Suprapubic skin (tissue), 4 donors: ENCODE measurements at regions not wholly inside any gene's neighbourhood (a gene's known extent, or its start where the extent isn't known, plus 50 kb on each side); places are given as distances from the start of the nearest gene placed in this dataset.

Source experiments
- DNase-seq, 2 donors: peaks; one replicate each; pipeline ENCODE4 v3.0.0-alpha.2; 2019; ENCODE audit warnings: low spot score in 2 of 2
- H3K27ac ChIP-seq: fragments of 200-600 bp; sonication (generic); one replicate; pipeline ENCODE4 v1.5.1; 2019
- H3K27me3 ChIP-seq: fragments of 200-600 bp; sonication (generic); one replicate; pipeline ENCODE4 v1.5.1; 2019
- H3K36me3 ChIP-seq: fragments of 200-600 bp; sonication (generic); one replicate; pipeline ENCODE4 v1.5.1; 2019
- H3K4me1 ChIP-seq: fragments of 200-600 bp; sonication (generic); one replicate; pipeline ENCODE4 v1.5.1; 2019
- H3K4me3 ChIP-seq: fragments of 200-600 bp; sonication (generic); one replicate; pipeline ENCODE4 v1.5.1; 2019; ENCODE audit warnings: mild to moderate bottlenecking
- H3K9me3 ChIP-seq: fragments of 200-600 bp; sonication (generic); one replicate; pipeline ENCODE4 v1.5.1; 2019
- EP300 ChIP-seq: sonication (generic); formaldehyde crosslinking; IDR thresholded peaks from one replicate; pipeline ENCODE4 v1.6.1; 2017; ENCODE audit warnings: antibody characterized with exemption
- POLR2A ChIP-seq, 2 donors: fragments of 450-650 bp; IDR thresholded peaks; one replicate each; pipeline ENCODE4 v1.6.1; 2017; ENCODE audit warnings: antibody characterized with exemption in 2 of 2, mild to moderate bottlenecking in 2 of 2, moderate library complexity in 2 of 2
- POLR2AphosphoS5 ChIP-seq, 3 donors: sonication (generic); formaldehyde crosslinking; IDR thresholded peaks; one replicate each; pipeline ENCODE4 v1.6.1; 2017; ENCODE audit warnings: antibody characterized with exemption in 3 of 3
- WGBS: methylation state at CpG from one replicate; pipeline ENCODE4 v1.1.5; 2018; 5-methylcytosine and 5-hydroxymethylcytosine counted together
- TF ChIP-seq, protein P1 (sequence below), 2 donors: fragments of 200-600 bp in 1 of 2; fragments of 450-650 bp in 1 of 2; sonication (generic) in 1 of 2; IDR thresholded peaks; one replicate each; pipeline ENCODE4 v1.5.1; 2016 to 2019; ENCODE audit warnings: antibody characterized with exemption in 2 of 2, mild to moderate bottlenecking in 1 of 2, moderate library complexity in 1 of 2

DNA sequence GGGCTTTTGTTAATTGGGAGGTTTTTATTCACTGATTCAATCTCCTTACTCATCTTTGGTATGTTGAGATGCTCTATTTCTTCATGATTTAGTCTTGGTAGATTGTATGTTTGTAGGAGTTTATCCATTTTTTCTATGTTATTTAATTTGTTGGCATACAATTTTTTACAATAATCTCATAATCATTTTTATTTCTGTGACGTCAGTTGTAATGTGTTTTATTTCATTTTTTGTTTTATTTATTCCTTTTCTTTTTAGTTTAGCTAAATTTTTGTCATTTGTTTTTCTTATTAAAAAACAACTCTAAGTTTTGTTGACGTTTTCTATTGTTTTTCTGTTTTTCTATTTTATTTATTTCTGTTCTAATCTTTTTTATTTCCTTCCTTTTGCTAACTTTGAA, 389.8 kb downstream of the HS3ST3B1 start:
- no peaks in the 10 kb centered on the region for H3K36me3 ChIP-seq
- TF ChIP-seq EP300 (no peak), POLR2A (IDR thresholded peaks at IDR 0.05) (no peak), POLR2AphosphoS5 (IDR thresholded peaks at IDR 0.05) (no peak)
- TF ChIP-seq, protein P1, sequence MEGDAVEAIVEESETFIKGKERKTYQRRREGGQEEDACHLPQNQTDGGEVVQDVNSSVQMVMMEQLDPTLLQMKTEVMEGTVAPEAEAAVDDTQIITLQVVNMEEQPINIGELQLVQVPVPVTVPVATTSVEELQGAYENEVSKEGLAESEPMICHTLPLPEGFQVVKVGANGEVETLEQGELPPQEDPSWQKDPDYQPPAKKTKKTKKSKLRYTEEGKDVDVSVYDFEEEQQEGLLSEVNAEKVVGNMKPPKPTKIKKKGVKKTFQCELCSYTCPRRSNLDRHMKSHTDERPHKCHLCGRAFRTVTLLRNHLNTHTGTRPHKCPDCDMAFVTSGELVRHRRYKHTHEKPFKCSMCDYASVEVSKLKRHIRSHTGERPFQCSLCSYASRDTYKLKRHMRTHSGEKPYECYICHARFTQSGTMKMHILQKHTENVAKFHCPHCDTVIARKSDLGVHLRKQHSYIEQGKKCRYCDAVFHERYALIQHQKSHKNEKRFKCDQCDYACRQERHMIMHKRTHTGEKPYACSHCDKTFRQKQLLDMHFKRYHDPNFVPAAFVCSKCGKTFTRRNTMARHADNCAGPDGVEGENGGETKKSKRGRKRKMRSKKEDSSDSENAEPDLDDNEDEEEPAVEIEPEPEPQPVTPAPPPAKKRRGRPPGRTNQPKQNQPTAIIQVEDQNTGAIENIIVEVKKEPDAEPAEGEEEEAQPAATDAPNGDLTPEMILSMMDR (IDR thresholded peaks at IDR 0.05) = no peak
- 42% methylated on average over 2 of the region's 2 CpGs for WGBS

DNA sequence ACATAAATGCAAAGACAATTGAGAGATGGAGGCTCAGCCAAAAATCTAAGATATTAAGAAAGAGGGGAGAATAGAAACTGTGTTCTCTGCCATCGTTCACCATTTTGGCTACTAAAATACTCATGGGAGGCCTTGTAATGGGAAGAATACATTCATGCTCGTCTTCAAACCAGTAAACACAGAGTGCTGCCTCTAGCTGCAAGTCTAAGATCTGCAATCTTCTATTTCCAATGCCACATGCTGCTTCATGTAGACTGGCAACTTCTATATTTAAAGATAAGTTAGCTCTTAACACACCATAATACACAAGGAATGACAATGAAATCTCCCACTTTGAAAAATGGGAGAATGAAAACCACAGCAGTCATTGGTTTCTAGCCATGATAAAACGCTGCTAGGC, 387.3 kb downstream of the HS3ST3B1 start:
- Histone ChIP-seq H3K27ac (no peak overlapping the region), H3K36me3 (no peaks in the 10 kb centered on the region), H3K4me1 (no peaks in the 10 kb centered on the region), H3K27me3 (no peaks in the 10 kb centered on the region), H3K4me3 (no peak overlapping the region), H3K9me3 (peaks cover 5% of the 10 kb centered on the region)
- TF ChIP-seq POLR2AphosphoS5 (IDR thresholded peaks at IDR 0.05) = no peak
- TF ChIP-seq EP300 = no peak
- TF ChIP-seq, protein P1 (IDR thresholded peaks at IDR 0.05) = no peak
- no peak for TF ChIP-seq POLR2A (IDR thresholded peaks at IDR 0.05)
- no peak for DNase-seq
- 48% methylated on average over 3 of the region's 3 CpGs for WGBS

More for the DNA sequence above, 389.8 kb downstream of the HS3ST3B1 start:
- Histone ChIP-seq H3K27me3 (no peaks in the 10 kb centered on the region), H3K4me3 (no peak overlapping the region), H3K9me3 (peaks cover 5% of the 10 kb centered on the region), H3K27ac (no peak overlapping the region), H3K4me1 (no peaks in the 10 kb centered on the region)
- no peak for DNase-seq

DNA sequence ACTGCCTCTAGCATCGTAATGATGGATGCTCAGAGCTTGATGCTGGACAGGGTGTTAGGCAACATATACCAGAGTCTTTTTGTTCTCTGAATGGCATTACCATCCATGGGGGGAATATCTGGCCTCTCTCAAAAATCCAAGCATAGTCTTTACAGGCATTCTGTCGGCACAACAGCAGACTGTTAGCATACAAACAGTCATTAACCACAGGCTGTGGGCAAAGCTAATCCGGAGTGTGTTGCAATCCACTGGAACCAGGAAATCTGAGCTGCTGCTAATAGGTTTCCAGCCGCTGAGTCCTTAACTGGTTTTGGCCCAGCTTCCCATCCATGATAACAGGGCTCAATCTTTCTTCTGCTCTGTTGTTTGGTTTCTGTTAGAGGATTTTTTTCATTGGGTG, 371.9 kb downstream of the HS3ST3B1 start:
- TF ChIP-seq, protein P1 (IDR thresholded peaks at IDR 0.05) = no peak
- TF ChIP-seq EP300 = no peak
- no peak for TF ChIP-seq POLR2A (IDR thresholded peaks at IDR 0.05)
- no peak for TF ChIP-seq POLR2AphosphoS5 (IDR thresholded peaks at IDR 0.05)
- H3K27ac ChIP-seq = no peak overlapping the region
- no peaks in the 10 kb centered on the region for H3K4me1 ChIP-seq
- H3K4me3 ChIP-seq = no peak overlapping the region
- no peaks in the 10 kb centered on the region for H3K9me3 ChIP-seq
- DNase-seq = no peak
- H3K27me3 ChIP-seq = no peaks in the 10 kb centered on the region
- H3K36me3 ChIP-seq = no peaks in the 10 kb centered on the region
- WGBS = 46% methylated on average over 4 of the region's 4 CpGs

DNA sequence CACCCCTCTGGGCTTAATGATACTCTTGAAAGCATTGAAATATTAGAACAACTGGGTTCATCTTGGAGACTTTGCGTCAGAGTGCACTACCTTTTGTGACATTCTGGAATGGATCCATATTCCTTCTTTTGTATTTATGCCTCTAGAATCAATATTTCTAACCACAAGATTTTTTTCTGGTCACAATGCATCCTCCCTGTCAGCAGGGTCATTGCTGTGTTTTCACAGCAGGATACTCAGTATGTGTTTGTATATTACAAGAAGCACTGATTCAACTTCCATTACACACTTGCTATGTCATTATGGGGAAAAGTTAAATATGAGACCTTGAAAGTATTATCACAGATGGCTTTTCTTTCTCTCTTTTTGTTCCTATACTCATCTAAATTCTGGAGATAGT, 370.0 kb downstream of the HS3ST3B1 start:
- no peaks in the 10 kb centered on the region for H3K36me3 ChIP-seq
- no peaks in the 10 kb centered on the region for H3K27me3 ChIP-seq
- no peaks in the 10 kb centered on the region for H3K9me3 ChIP-seq
- DNase-seq = no peak
- H3K4me1 ChIP-seq = no peaks in the 10 kb centered on the region
- WGBS = 94% methylated on average over 1 of the region's 1 CpG
- TF ChIP-seq EP300 = no peak
- TF ChIP-seq POLR2AphosphoS5 (IDR thresholded peaks at IDR 0.05) = no peak
- TF ChIP-seq POLR2A (IDR thresholded peaks at IDR 0.05) = no peak
- TF ChIP-seq, protein P1 (IDR thresholded peaks at IDR 0.05) = no peak
- H3K27ac ChIP-seq = no peak overlapping the region
- H3K4me3 ChIP-seq = no peak overlapping the region

DNA sequence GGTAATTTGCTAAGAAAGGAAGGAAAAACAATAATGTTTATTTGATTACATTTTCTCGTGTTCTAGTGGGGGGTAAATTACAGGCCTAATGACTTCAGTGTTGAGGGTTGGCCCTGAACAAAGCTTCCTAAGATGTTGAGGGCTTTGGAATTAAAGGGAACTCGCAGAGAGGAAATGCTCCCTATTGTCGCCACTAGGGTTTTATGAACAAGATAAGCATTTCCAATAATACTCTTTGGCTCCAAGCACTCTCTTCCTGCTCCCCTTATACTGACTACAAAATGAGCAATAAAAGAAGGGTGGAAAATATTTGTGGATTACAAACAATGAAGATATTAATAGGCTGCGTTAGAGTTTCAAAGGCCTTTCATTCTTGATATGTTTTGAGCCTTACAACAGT, 363.6 kb downstream of the HS3ST3B1 start:
- Histone ChIP-seq H3K4me3 (no peak overlapping the region), H3K4me1 (no peaks in the 10 kb centered on the region), H3K27me3 (no peaks in the 10 kb centered on the region), H3K36me3 (no peaks in the 10 kb centered on the region), H3K9me3 (no peaks in the 10 kb centered on the region), H3K27ac (no peak overlapping the region)
- 44% methylated on average over 4 of the region's 4 CpGs for WGBS
- TF ChIP-seq EP300 (no peak), POLR2AphosphoS5 (IDR thresholded peaks at IDR 0.05) (no peak), POLR2A (IDR thresholded peaks at IDR 0.05) (no peak)
- DNase-seq = no peak

DNA sequence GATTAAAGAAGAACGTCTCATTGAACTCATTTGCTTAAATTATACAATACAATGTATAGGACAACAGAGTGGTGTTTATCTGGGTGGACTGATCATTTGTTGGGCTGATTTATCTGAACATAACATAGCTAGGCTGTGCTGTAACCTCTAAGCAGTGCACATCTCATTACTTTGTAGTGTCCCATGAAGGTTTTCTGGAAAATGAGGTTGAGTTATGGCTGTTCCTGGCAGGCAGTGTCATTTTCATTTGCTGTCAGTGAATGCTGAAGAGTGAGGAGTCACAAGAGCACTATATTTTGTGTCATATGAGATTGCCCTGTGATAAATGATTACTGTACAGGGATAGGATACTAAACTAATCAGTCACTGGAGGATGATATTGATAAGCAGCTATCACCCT, 340.2 kb downstream of the HS3ST3B1 start:
- no peaks in the 10 kb centered on the region for H3K27me3 ChIP-seq
- 84% methylated on average over 1 of the region's 1 CpG for WGBS
- DNase-seq = no peak
- no peaks in the 10 kb centered on the region for H3K4me1 ChIP-seq
- H3K36me3 ChIP-seq = no peaks in the 10 kb centered on the region
- no peaks in the 10 kb centered on the region for H3K9me3 ChIP-seq
- no peak for TF ChIP-seq POLR2A (IDR thresholded peaks at IDR 0.05)
- TF ChIP-seq, protein P1 (IDR thresholded peaks at IDR 0.05) = no peak
- TF ChIP-seq EP300 = no peak
- TF ChIP-seq POLR2AphosphoS5 (IDR thresholded peaks at IDR 0.05) = no peak
- no peak overlapping the region for H3K27ac ChIP-seq
- H3K4me3 ChIP-seq = no peak overlapping the region
